ENCODE measurements at regions not wholly inside any gene's neighbourhood (a gene's known extent, or its start where the extent isn't known, plus 50 kb on each side); places are given as distances from the start of the nearest gene placed in this dataset.

DNA sequence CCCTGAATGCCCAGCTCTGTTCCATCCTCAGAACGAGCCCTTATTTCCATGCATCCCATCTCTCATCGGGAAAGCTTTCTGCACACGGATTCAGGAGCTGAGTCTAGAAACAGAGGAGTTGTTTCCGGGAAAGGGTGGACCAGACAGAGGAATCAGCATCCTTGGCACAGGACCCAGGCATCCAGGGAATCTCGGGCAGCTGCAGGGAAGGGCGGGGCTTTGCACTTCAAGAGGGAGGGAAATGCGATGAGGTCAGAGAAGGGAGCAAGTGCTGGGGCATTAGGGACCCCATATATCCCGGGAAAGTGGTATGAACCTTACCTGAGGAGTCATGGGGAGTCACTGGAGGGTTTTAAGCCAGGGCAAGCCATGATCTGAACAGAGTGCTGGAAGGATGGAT lies 68.5 kb downstream of the NPTX2 start:
- TF ChIP-seq EZH2 (IDR thresholded peaks at IDR 0.05; ENCODE audit: borderline replicate concordance, insufficient read depth, low read length, poor library complexity, severe bottlenecking) (no peak), TAF1 (IDR thresholded peaks at IDR 0.05; ENCODE audit: low read depth) (no peak)
- TF ChIP-seq, protein P1, sequence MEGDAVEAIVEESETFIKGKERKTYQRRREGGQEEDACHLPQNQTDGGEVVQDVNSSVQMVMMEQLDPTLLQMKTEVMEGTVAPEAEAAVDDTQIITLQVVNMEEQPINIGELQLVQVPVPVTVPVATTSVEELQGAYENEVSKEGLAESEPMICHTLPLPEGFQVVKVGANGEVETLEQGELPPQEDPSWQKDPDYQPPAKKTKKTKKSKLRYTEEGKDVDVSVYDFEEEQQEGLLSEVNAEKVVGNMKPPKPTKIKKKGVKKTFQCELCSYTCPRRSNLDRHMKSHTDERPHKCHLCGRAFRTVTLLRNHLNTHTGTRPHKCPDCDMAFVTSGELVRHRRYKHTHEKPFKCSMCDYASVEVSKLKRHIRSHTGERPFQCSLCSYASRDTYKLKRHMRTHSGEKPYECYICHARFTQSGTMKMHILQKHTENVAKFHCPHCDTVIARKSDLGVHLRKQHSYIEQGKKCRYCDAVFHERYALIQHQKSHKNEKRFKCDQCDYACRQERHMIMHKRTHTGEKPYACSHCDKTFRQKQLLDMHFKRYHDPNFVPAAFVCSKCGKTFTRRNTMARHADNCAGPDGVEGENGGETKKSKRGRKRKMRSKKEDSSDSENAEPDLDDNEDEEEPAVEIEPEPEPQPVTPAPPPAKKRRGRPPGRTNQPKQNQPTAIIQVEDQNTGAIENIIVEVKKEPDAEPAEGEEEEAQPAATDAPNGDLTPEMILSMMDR (IDR thresholded peaks at IDR 0.05; ENCODE audit: poor library complexity, severe bottlenecking): no peak

All from neural cell (in vitro differentiated cells).